COLO829 (cell line): ENCODE measurements at regions not wholly inside any gene's neighbourhood (a gene's known extent, or its start where the extent isn't known, plus 50 kb on each side); places are given as distances from the start of the nearest gene placed in this dataset.

Experiments
- DNase-seq: peaks from one replicate; pipeline ENCODE4 v3.0.0; 2012; ENCODE audit warnings: low spot score

DNA sequence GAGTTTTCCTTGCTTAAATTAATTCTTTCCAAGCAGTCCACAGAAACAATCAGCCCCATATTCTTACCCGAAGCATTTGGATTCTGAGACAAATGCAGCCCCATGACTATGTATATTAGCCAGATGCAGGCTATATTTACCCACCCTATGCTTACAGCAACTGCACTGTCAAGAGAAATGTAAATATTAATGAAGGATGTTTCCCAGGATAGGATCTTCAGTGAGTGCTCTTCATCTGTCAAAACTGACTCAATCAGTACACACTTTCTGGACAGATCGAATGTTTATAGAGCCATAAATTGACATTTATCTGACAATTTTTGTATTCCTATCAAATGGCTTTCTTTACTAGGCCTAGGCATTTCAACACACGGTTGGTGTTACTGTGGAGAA, 725.3 kb upstream of the SEMA6A start:
- DNase-seq: no peak

DNA sequence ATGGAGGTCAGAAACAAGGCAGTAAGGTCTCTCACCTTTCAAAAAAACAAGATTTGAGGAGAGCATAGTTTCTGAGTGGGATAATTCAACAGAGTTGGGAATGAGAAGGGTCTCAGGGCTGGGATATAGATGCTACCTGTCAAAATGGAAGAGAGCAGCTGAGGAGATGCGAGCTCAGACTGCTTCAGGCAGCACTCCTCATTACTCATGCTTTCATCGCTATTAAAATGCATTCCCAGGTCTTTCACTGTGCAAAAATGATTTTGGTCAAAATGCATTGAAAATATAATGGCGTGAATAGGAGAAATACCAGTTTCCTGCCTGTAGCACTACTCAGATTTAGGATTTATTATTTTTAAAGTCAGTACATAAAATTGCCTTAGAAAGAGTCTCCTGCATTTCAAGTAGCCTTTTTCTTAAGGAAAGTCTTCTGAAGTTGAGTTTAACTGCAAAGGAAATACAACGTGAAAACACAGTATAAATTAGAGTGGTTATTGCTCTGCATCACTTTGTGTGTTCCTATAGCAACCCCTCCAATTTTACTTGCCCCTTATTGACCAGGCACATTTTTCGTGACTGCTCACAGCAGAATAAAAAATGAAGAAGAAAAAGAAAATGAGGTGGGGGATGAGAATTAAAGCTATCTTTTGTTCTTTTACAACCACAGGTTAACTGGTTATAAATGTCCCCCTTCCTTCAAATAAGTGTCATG, 724.8 kb upstream of the SEMA6A start:
- DNase-seq: no peak

DNA sequence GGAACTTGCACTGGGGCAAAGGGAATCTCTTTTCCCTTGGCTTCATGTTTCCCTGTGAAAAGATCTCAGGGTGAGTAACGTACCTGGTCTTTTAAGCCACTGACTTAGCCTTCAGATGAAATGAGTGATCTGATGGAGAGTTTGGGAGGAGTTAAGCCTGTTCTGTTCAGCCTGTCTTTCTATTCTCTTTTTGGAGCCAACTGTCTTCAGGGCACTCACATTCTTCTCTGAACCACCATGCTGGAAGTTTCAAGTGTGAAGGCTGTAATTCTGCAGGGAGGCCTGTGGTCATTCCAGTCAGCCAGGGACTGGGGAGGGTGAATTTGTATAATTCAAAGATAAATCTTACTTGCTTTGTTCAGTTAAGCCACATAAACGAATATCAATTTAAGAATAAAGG, 722.2 kb upstream of the SEMA6A start:
- no peak for DNase-seq

DNA sequence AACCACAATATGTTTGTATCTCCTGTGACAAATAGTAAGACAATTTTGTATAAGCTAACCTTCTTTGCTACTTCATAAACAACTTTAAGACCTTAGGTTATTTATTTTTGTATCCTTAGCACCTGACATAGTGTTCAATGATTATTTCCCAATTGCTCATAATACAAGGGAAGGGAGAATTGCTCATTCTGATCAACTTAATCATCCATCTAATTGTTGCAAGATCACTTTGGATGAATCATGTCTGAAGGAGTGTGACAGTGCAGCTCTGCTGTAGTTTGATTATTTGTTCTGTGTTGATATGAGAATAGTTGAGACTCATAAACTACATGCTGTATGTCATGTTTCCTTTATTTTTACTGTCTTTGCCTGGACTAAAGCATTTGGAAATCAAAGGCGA, 721.3 kb upstream of the SEMA6A start:
- no peak for DNase-seq

DNA sequence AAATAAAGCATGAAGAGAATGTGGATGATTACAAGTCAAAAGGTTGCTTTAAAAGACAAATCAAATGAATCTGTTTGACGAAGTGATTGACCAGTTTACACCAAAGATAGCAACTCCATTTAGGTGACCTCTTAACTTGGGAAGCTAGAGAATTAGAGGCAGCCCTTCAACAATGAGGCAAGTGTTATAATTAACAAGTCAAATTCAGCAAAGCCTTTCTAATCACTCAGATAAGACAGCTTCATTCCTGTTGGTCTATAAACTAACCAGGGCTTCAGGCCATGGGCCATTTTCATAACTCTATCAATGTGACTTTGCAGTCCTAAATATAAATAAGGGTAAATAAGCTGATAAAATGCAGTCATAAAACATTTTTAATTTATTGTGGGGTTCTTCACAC, 712.2 kb upstream of the SEMA6A start:
- no peak for DNase-seq

DNA sequence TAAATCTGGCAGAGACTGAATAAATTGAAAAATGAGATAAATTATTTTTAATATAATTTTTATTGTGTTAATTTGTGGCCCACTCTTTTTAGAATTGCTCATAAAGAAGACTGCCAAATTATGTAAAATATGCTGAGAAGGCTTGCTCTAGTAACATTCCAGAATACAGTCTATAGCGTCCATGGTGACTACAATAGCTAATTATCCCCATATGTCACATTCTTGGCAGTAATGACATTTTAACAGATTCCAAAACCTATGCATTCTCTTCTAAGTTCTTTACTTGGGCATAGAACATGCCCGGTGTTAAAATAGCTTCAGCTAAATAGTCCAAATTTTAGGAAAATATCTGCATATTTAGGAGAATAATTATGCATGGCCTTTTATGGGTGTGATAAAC, 697.0 kb upstream of the SEMA6A start:
- no peak for DNase-seq

DNA sequence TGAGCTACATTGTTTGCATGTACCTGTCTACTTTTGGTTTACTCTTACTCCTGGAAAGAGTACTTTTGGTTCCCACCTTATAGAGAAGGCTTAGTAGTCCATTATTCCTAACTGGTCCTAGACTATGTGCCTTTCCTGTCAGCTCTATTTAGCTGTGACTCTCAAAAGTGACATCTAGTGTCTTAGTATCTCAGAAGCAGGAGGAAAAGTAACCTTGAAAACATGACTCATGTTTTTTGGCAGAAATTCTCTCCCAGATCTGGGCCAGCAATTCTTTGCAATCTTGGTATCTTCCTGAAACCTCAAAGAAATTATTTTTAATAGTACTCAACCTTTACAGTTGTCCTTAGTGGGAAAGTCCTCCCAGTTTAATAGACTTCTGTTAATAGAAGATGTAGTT, 691.7 kb upstream of the SEMA6A start:
- DNase-seq: no peak

DNA sequence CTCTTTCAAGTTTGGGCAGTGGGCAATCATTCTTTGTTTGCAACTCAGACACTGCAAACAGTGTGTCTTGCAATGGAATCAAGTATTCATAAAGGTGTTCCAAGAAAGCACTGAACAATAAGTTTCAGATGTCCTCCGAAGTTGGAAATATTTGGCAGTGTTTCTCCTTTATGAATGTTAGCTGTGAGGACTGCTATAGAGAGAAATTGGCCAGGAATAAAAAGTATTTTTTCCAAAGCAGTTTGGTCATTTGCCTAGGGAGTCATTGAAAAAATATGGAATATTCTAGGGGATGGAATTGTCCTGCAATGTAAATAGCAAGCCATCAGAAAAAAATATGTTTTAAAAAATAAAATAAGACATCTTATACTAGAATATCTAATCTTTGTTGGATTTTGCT, 688.6 kb upstream of the SEMA6A start:
- DNase-seq: no peak

DNA sequence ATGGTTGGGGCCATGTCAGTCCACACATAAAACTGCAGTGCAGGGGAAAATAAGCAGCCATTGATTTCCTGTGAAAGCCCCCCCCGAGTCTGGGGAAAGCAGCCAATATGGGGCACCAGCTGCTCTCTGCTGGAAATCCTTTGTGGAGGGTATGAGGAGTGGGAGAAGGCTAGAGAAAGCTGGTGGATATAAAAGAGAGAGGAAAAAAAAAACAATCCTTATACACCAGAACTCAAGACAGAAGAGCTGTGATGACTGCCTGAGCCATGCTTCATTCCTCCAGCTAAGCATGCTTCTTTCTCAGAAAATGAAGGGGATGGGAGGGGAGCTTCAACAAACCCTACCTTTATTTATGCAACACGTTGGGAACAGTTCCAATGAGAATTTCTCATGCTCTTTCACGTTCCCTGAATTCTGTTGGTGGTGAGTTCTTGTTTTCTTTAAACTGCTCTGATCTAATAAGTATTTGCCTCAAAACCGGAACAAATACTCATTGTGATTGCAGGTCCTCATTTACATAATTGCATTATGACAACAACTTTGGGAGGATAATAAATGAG, 688.0 kb upstream of the SEMA6A start:
- DNase-seq: no peak

DNA sequence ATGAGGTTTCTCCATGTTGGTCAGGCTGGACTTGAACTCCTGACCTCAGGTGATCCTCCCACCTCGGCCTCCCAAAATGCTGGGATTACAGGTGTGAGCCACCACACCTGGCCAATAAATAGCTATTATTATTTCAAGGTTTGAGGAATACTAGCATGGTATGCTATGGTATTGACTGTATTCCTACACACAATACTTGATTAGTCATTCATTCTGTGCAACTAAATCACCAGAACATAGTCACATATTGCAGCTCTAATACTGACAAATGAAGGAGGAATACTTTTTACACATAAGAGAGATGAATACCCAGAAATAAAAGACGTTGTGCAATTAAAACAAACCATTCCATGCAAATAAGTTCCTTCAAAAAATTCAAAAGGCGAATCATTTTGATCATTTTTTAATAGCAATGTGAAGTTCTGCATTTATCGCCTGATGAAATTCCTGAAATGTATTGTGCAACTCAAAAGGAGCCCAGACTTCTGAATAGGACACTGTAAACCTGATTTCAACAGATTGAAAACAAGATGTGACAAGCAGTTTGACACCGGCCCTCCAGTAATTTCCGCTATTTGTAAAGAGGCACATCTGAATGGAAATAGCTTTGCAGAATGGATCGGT, 687.4 kb upstream of the SEMA6A start:
- no peak for DNase-seq

DNA sequence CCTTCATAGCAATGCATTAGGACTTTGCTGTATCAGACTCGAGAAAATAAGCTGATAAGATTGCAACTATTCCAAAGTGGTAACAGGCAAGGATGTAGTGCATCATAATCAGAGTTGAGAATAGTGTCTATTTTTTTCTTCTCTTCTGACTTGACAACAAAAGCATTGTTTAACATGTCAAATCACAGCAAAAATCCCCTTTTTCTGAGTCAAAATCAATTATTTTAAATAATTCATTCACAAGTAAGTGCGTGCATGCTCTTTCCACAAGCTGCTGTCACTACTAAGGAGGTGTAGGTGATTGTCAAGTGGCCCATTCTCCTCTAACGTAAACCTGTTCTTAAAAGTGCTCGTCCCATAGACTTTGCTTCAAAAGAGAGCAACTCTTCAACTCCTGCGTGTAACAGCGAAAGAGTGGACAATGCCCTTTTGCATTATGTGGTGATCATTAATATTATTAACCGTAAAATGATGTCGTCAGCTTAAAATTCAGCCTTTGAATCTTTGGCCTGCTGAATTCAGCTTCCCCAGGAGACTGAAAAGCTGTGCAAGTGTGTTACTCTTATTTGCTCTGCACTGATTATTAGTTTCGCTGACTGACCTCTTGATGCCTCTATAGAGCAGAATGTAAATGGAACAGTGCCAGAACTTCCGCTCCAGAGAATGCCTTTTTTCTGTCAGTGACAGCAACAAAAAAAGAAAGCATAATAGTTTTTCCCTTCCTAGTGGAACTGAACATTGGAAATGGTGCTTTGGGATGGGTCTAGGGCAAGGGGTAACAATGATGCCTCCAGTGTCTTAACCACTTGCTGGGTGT, 680.8 kb upstream of the SEMA6A start:
- DNase-seq: no peak

DNA sequence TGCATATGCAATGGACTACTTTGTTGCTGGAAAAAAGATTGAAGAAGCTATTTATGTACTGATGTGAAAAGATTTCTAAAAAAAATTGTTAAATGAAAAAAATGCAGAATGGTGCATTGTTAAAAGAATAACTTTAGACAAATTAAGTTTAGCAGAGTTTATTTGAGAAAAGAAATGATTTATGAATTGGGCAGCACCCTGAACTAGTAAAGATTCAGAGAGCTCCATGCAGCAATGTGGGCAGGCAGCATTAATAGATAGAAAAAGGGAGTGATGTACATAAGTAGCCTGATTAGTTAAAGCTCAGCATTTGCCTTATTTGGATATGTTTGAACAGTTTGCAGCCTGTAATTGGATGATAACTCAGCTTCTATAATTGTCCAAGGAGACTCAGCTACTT, 677.9 kb upstream of the SEMA6A start:
- DNase-seq: no peak

DNA sequence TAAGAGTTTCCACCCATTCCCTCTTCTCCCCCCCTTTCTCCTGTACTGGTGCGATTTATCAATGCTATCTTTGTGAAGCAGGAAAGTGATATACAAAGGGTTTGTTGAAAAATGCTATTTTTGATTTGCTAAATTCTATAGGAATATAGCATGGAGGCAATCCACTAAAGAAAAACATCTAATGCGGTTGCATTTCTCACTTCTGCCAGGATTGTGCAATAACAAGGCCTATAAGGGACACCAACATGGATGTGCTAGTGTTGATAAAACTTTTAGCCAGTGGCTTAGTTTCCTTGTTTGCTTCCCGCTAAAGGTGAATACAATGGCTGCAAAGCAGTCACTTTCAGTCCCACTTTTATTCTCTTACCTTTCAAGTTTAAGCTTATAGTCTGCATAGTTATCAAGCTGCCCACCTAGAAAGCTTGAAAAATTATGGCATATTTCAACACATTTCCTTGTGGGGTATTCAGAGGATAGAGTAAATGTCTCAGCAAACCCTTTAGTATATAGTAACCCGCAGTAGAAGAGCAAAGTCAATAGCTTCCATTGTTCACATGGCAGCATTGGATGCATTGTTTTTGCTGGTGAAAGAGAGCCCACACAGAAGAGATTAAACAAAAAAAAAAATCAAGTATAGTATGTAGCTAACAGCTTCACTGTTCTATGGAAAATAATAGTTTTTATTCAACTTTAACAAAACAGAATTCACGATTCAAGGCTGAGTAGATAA, 674.6 kb upstream of the SEMA6A start:
- no peak for DNase-seq

DNA sequence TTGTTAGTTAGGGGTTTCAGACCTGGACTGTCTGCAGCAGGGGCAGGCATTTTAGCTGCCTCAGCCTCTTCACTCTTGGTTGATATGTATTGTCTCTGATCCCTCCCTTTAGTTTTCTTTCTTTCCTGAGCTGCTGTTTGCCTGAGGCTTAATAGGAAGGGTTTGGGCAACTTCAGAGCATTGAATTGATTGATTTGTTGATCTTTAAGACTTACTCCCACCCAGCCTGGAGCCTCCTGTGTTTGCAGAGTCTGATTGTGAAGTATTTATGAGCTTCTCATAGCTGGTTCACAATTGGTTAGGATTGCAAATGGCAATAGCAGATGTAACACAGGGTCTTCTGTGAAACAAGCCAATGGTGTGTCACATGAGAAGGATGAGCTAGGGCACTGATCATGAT, 671.8 kb upstream of the SEMA6A start:
- DNase-seq: no peak

DNA sequence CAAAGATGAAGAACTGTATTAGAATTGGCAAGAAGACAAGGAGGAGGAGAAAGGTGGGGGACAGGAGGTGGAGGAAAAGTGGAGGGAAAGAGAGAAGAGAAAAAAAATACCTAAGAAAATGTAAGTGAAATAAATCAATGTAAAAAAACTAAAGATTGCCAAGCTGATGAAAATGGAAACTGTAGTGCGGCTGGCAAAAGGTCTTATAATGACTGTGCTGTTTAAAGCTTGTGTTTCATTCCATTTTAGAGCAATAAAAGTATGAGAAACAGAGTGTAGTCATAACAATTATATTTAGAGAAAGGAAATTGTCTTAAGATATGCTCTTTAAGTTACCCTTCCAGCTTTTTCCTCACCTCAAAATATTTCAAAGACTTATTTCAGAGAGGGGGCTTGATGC, 670.5 kb upstream of the SEMA6A start:
- DNase-seq: no peak

DNA sequence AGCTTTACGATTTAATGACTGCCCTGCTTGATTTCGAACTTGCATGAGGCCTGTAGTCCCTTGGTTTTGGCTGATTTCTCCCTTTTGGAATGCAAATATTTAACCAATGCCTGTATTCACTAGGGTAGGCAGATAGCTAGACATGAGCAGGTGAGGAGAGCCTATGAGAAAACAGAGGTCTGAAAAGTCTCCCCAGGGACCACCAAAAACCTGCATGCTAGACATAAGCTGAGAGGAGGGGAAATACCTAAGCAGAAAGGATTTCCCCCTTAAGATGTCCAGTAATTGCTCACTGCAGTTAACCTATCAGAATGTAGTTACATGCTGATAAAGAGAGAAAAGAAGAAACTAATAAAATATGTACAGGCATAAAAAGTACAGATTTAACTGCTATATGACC, 667.4 kb upstream of the SEMA6A start:
- no peak for DNase-seq

DNA sequence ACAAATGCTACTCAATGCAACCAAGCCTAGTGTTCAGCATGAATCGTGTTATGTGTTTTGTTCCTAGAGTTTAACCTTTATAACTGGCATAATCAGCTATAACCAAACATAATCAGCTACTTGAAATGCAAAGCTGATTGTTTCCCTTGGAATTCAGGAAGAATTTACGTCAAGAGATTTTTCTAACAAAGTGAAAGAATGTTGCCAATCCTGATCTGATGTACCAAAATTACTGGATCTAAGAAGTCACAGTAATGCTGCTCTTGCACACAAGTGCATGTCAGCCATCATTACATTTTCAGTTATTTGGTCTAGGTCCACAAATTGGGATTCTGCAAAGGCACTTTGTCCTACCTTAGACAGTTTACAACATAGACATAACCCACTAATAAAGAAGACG, 662.3 kb upstream of the SEMA6A start:
- DNase-seq: no peak

DNA sequence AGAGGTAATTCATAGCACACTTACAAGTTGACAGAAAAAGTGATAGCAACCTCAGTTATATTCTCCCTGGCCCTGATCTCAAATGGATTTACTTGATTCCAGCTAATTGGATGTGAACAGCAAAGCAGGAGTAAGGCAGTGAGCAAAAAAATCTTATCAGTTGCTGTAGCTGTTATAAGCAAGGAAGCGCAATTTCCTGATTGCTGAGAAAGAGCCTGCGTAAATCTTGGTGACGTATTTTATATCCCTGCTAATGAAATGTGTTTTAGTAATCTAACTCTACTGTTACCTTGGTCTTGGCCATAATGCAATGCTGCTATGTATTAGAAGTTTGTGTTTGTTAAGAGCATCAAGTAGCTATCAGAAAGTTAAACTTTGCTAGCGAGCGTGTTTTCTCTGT, 661.2 kb upstream of the SEMA6A start:
- DNase-seq: no peak

DNA sequence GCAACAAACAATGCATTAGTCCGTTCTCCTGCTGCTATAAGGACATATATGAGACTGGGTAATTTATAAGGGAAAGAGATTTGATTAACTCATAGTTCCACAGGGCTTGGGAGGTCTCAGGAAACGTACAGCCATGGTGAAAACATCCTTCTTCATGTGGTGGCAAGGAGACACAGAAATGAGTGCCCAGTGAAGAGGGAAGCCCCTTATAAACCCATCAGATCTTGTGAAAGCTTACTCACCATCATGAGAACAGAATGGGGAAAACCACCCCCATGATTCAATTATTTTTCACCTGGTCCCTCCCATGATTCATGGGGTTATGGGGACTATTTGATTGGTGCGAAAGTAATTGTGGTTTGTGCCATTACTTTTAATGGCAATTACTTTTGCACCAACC, 655.8 kb upstream of the SEMA6A start:
- DNase-seq: no peak

DNA sequence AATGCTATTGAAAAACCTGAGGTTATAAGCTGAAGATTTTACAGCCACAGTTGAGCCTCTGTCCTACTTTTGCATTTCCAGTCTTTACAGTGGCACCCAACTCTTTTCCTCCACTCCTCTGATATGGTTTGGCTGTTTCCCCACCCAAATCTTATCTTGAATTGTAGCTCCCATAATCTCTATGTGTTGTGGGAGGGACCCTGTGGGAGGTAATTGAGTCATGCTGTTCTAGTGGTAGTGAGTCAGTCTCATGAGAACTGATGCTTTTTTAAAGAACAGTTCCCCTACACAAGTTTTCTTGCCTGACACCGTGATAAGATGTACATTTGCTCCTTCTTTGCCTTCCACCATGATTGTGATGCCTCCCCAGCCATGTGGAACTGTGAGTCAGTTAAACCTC, 646.1 kb upstream of the SEMA6A start:
- no peak for DNase-seq

DNA sequence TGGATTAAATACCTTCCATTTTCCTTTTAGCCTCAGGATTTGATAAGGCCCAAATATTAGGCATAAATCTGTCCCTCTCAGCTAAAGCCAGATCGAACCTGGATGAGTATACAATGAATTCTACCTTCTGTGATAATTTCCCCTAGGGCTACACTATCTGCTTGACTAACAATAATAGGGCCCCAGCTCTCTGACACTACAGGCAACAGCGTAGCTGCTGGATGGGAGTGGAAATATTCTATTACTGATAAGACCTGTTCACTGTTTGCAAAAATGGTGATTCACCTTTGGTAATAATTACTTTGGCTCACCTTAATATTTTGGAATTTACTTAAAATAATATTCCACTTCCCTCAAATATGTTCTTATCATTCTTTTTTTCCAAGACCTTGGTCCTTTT, 644.2 kb upstream of the SEMA6A start:
- DNase-seq: no peak

DNA sequence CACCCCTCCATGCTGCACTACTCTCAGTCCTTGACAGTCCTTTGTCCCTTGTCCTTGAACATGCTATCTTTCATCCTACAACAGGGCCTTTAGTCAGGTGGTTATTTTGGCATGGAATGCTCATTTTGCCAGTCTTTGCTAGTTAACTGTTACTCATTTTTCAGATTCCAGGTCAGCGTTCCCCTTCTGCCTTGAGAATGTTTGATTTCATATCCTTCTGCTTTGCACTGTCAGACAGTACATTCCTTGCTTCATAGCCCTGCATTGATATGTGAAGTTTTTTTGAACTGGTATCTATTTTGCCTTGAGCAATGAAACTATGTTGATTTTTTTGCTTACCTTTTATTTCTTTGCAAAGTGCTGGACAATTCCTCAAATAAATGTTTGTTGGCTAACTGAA, 638.2 kb upstream of the SEMA6A start:
- DNase-seq: no peak
